ENCODE measurements at regions not wholly inside any gene's neighbourhood (a gene's known extent, or its start where the extent isn't known, plus 50 kb on each side); places are given as distances from the start of the nearest gene placed in this dataset.

GRCh38 chr15:84103345-84103744 is 132.2 kb upstream of the GOLGA6L4 start:
- CTCF ChIA-PET, result no interaction called here

GRCh38 chr15:84104853-84105252 is 130.7 kb upstream of the GOLGA6L4 start:
- Mint-ChIP-seq H3K27me3 (ENCODE audit: insufficient read depth, unreplicated experiment) (peaks cover 19% of the 10 kb centered on the region), H3K4me3 (ENCODE audit: unreplicated experiment) (no peak overlapping the region), H3K27ac (ENCODE audit: unreplicated experiment) (no peak overlapping the region), H3K36me3 (ENCODE audit: insufficient read depth, unreplicated experiment) (no peaks in the 10 kb centered on the region), H3K9me3 (ENCODE audit: unreplicated experiment) (no peaks in the 10 kb centered on the region), H3K4me1 (ENCODE audit: low read depth, unreplicated experiment) (no peaks in the 10 kb centered on the region)
- Histone ChIP-seq H3K27me3 (replicated peaks; ENCODE audit: control insufficient read depth, insufficient read depth, low read length) (no peaks in the 10 kb centered on the region), H3K9me3 (no peaks in the 10 kb centered on the region), H3K4me1 (no peaks in the 10 kb centered on the region), H3K4me3 (ENCODE audit: low read depth, low read length) (no peak overlapping the region), H3K36me3 (ENCODE audit: control insufficient read depth, insufficient read depth, low read length) (no peaks in the 10 kb centered on the region)
- ChIA-PET POLR2A (no interaction called here), CTCF (no interaction called here)
- no peak for DNase-seq
- no TSS peak for BruUV-seq (replicated peaks)
- no peak for TF ChIP-seq CTCF (IDR thresholded peaks at IDR 0.05; ENCODE audit: insufficient read depth in 1 of 2, low read depth in 1 of 2, low read length in 1 of 2, severe bottlenecking in 1 of 2, unreplicated experiment in 1 of 2)
- intact Hi-C loops (cut with micrococcal nuclease; ENCODE audit: unreplicated experiment), result no loop called here

More at GRCh38 chr15:84103345-84103744, 132.2 kb upstream of the GOLGA6L4 start:
- no peak overlapping the region for H3K4me3 Mint-ChIP-seq (ENCODE audit: unreplicated experiment)
- H3K9me3 Mint-ChIP-seq (ENCODE audit: unreplicated experiment), result no peaks in the 10 kb centered on the region
- peaks cover 8% of the 10 kb centered on the region for H3K27me3 Mint-ChIP-seq (ENCODE audit: insufficient read depth, unreplicated experiment)
- H3K9me3 ChIP-seq, result no peaks in the 10 kb centered on the region
- no peaks in the 10 kb centered on the region for H3K4me1 Mint-ChIP-seq (ENCODE audit: low read depth, unreplicated experiment)
- H3K27me3 ChIP-seq (replicated peaks; ENCODE audit: control insufficient read depth, insufficient read depth, low read length), result no peaks in the 10 kb centered on the region
- BruUV-seq (replicated peaks), result no TSS peak
- no peaks in the 10 kb centered on the region for H3K36me3 ChIP-seq (ENCODE audit: control insufficient read depth, insufficient read depth, low read length)
- no peak for DNase-seq
- POLR2A ChIA-PET, result no interaction called here
- no peaks in the 10 kb centered on the region for H3K4me1 ChIP-seq
- H3K36me3 Mint-ChIP-seq (ENCODE audit: insufficient read depth, unreplicated experiment), result no peaks in the 10 kb centered on the region
- H3K4me3 ChIP-seq (ENCODE audit: low read depth, low read length), result no peak overlapping the region
- no peak for TF ChIP-seq CTCF (IDR thresholded peaks at IDR 0.05; ENCODE audit: insufficient read depth in 1 of 2, low read depth in 1 of 2, low read length in 1 of 2, severe bottlenecking in 1 of 2, unreplicated experiment in 1 of 2)
- intact Hi-C loops (cut with micrococcal nuclease; ENCODE audit: unreplicated experiment), result no loop called here
- H3K27ac Mint-ChIP-seq (ENCODE audit: unreplicated experiment), result no peak overlapping the region

GRCh38 chr15:84108728-84109127 is 126.8 kb upstream of the GOLGA6L4 start:
- H3K4me1 ChIP-seq, result no peaks in the 10 kb centered on the region
- Mint-ChIP-seq H3K27ac (ENCODE audit: unreplicated experiment) (no peak overlapping the region), H3K9me3 (ENCODE audit: unreplicated experiment) (no peaks in the 10 kb centered on the region), H3K4me3 (ENCODE audit: unreplicated experiment) (no peak overlapping the region), H3K4me1 (ENCODE audit: low read depth, unreplicated experiment) (no peaks in the 10 kb centered on the region), H3K27me3 (ENCODE audit: insufficient read depth, unreplicated experiment) (peaks cover 24% of the 10 kb centered on the region), H3K36me3 (ENCODE audit: insufficient read depth, unreplicated experiment) (no peaks in the 10 kb centered on the region)
- H3K4me3 ChIP-seq (ENCODE audit: low read depth, low read length), result no peak overlapping the region
- no peaks in the 10 kb centered on the region for H3K36me3 ChIP-seq (ENCODE audit: control insufficient read depth, insufficient read depth, low read length)
- no peaks in the 10 kb centered on the region for H3K9me3 ChIP-seq
- BruUV-seq (replicated peaks), result no TSS peak
- no peaks in the 10 kb centered on the region for H3K27me3 ChIP-seq (replicated peaks; ENCODE audit: control insufficient read depth, insufficient read depth, low read length)
- intact Hi-C loops (cut with micrococcal nuclease; ENCODE audit: unreplicated experiment), result no loop called here
- ChIA-PET POLR2A (no interaction called here), CTCF (no interaction called here)
- no peak for DNase-seq
- TF ChIP-seq CTCF (IDR thresholded peaks at IDR 0.05; ENCODE audit: insufficient read depth in 1 of 2, low read depth in 1 of 2, low read length in 1 of 2, severe bottlenecking in 1 of 2, unreplicated experiment in 1 of 2), result no peak
